Neuron (in vitro differentiated cells): ENCODE measurements at regions not wholly inside any gene's neighbourhood (a gene's known extent, or its start where the extent isn't known, plus 50 kb on each side); places are given as distances from the start of the nearest gene placed in this dataset.

Experiments used
- H2AFZ ChIP-seq: one replicate; pipeline ENCODE4 v1.6.1; 2013; ENCODE audit warnings: low read depth, mild to moderate bottlenecking, inconsistent platforms, low read length, moderate library complexity
- H3K27me3 ChIP-seq: one replicate; pipeline ENCODE4 v1.6.1; 2013; ENCODE audit warnings: low read length; ENCODE audit not compliant: insufficient read depth
- H3K36me3 ChIP-seq: one replicate; pipeline ENCODE4 v1.6.1; 2013; ENCODE audit warnings: low read length; ENCODE audit not compliant: insufficient read depth
- H3K4me1 ChIP-seq: one replicate; pipeline ENCODE4 v1.6.1; 2013; ENCODE audit warnings: low read length; ENCODE audit not compliant: insufficient read depth
- H3K4me3 ChIP-seq: 2 replicates; pipeline ENCODE4 v1.5.1; 2013; ENCODE audit warnings: mild to moderate bottlenecking, low read length, moderate library complexity
- H3K9me3 ChIP-seq: one replicate; pipeline ENCODE4 v1.6.1; 2013; ENCODE audit warnings: low read length

DNA sequence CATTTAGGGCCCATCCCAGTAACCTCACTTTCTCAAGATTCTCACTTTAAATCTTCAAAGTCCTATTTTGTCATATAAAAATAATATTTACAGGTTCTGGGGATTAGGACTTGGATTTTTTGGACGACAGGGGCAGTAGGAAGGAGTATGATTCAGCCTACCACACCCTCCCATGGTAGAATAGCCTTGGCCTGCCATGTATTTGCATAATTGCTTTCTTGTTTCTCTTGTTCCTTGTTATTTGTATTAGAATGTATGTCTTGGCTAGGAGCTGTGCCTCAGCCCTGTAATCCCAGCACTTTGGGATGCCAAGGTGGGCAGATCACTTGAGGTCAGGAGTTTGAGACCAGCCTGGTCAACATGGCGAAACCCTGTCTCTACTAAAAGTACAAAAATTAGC, 92.5 kb downstream of the ELAPOR2 start:
- Histone ChIP-seq H3K4me3 (no peak overlapping the region), H3K4me1 (peaks cover 13% of the 10 kb centered on the region)

DNA sequence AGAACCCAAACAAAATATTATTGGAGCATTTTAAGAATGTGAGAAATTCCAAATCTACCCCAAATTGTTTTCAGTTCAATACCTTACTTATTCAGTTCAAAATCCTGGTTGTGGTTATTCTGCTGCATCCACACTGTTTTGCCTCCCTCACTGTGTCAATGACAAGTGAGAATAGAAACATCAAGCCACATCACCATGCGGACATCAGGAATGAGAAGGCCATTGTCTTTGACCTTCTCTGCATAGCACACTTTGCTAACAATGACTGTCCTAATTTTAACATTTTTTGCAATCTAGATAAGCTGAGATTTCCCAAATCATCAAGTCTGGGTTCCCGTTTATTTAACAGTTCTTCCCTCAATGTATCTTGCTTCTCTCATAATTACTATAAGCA, 93.7 kb downstream of the ELAPOR2 start:
- Histone ChIP-seq H3K4me1 (peaks cover 13% of the 10 kb centered on the region), H3K36me3 (no peaks in the 10 kb centered on the region), H3K9me3 (no peaks in the 10 kb centered on the region)

More for the DNA sequence above, 92.5 kb downstream of the ELAPOR2 start:
- Histone ChIP-seq H3K27me3 (no peaks in the 10 kb centered on the region), H3K9me3 (no peaks in the 10 kb centered on the region), H3K36me3 (no peaks in the 10 kb centered on the region), H2AFZ (no peak overlapping the region)

DNA sequence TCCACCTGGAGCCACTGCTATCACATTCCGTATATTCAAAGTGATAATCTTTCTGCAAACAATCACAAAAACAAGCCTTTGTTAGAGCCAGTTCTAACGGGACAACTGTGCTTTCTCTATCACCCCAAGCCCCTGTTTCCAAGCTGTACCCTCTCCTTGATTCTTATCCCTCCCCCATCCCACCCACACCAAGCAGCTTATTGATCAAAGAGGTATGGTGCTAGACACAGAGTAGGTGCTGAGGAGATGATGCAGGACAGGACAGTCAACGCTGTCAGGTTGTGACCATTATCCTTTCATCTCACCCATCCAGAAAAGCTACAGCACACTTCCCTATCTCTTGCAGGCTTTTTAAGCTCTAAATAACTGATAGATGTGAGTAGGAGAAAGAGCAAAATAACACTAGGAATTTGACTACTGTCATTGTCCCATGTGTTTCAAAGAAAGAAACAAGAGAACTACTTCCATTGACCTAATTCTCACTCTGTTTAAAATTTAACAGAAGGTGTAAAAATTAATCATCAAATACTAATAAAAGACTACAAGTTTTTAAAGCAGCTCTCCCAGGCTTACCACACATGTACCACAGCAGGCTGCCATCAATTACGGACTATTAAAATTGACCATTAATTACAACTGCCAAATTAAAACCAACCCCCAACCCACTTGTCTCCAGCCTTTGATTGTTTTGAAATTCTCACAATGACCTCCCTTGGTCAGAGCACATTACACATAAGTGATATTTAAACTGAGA, 94.3 kb downstream of the ELAPOR2 start:
- H3K36me3 ChIP-seq, result no peaks in the 10 kb centered on the region
- H3K4me3 ChIP-seq, result no peak overlapping the region
- no peak overlapping the region for H2AFZ ChIP-seq
- no peaks in the 10 kb centered on the region for H3K27me3 ChIP-seq
- no peaks in the 10 kb centered on the region for H3K9me3 ChIP-seq
- H3K4me1 ChIP-seq, result peaks cover 13% of the 10 kb centered on the region

More for the DNA sequence above, 93.7 kb downstream of the ELAPOR2 start:
- H3K4me3 ChIP-seq, result no peak overlapping the region
- H2AFZ ChIP-seq, result no peak overlapping the region
- no peaks in the 10 kb centered on the region for H3K27me3 ChIP-seq

DNA sequence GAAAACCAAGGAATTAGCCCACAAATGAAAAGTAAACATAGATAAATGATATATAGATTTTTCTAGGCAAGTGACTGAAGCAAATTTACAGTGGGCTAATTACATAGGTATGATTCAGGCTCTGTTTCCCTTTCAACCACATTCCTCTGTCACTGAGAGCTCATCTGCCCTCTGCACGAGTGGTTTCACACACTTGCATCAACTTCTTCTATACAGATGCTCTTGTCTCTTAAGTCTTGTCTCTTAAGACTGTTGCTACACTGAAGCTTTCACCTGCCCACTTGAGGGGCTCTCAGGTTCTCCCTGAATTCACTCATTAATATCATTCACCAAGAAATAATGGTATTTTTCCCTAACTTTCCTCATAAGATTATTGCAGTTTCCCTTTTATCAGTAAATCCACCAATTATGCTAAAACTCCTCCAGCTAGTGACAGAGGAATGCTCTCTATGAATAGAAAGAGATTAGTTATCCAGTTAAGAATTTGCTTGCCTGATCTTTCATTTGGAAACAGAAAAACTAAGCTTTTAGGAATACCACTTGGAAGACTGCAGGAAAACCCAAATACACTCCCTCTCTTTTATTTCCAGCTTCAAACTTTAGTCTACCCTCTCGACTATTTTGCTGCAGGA, 95.7 kb downstream of the ELAPOR2 start:
- peaks cover 13% of the 10 kb centered on the region for H3K4me1 ChIP-seq
- no peaks in the 10 kb centered on the region for H3K9me3 ChIP-seq
- H3K4me3 ChIP-seq, result no peak overlapping the region
- no peak overlapping the region for H2AFZ ChIP-seq
- no peaks in the 10 kb centered on the region for H3K36me3 ChIP-seq
- H3K27me3 ChIP-seq, result no peaks in the 10 kb centered on the region

DNA sequence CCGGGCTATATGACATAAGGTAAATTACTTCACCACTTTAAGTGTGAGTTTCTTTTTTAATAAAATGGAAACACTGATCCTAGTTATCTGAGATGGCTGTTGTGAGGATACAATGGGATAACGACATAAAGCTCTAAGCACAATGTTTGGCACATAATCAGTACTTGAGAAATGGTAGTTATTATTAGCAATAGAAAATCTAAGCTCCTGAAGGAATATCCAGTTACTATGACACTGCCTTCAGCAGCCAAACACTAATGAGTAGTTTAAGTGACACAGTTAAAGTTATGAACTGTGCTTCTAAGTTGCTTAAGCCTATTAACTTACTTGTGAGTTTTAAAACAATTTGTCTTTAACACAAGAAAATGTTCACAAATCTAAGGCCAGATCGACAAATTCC, 96.8 kb downstream of the ELAPOR2 start:
- no peaks in the 10 kb centered on the region for H3K27me3 ChIP-seq

DNA sequence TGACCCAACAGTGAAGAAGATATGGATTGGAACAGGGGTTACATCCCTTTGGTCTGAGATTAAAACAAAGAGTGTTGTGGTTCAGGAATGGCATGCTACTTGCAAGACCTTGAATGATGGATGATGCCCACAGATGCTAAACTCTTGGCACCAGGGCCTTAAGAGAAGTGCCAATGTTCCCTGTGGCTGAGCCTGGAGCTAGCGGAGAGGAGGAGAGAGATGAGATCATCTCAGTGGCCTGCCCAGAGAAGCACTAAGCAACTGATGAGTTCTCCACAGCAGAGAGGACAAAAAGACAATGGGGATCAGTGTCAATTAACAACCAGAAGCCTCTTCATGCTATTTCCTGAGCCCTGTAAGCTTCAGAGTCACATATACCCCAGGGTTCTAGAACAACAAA, 97.8 kb downstream of the ELAPOR2 start:
- peaks cover 16% of the 10 kb centered on the region for H3K4me1 ChIP-seq
- H2AFZ ChIP-seq, result no peak overlapping the region
- H3K4me3 ChIP-seq, result no peak overlapping the region
- peaks cover 3% of the 10 kb centered on the region for H3K9me3 ChIP-seq
- no peaks in the 10 kb centered on the region for H3K36me3 ChIP-seq
- no peaks in the 10 kb centered on the region for H3K27me3 ChIP-seq

More for the DNA sequence above, 96.8 kb downstream of the ELAPOR2 start:
- H3K4me1 ChIP-seq, result peaks cover 13% of the 10 kb centered on the region
- H3K9me3 ChIP-seq, result peaks cover 3% of the 10 kb centered on the region
- no peaks in the 10 kb centered on the region for H3K36me3 ChIP-seq
- H2AFZ ChIP-seq, result no peak overlapping the region
- no peak overlapping the region for H3K4me3 ChIP-seq

DNA sequence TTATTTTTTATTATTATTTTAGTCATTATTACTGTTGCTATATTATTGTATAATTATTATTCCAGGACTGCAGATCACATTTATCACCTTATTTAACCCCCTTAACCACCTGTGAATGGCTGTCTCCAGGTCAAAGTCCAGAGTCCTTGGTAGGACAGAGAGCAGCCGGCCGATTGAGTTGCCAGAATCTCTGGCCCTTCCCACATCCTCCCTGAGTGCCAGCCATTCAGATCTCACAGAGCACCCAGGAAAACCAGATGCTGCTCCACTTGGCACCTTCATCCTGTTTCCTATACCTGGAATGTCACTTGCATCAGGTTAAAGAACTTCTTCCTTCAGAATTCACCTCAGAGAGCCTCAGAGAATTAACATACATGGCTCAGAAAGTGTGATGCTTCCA, 101.1 kb downstream of the ELAPOR2 start:
- Histone ChIP-seq H3K36me3 (no peaks in the 10 kb centered on the region), H3K9me3 (peaks cover 3% of the 10 kb centered on the region), H3K27me3 (no peaks in the 10 kb centered on the region), H3K4me3 (no peak overlapping the region), H2AFZ (no peak overlapping the region), H3K4me1 (peaks cover 10% of the 10 kb centered on the region)

DNA sequence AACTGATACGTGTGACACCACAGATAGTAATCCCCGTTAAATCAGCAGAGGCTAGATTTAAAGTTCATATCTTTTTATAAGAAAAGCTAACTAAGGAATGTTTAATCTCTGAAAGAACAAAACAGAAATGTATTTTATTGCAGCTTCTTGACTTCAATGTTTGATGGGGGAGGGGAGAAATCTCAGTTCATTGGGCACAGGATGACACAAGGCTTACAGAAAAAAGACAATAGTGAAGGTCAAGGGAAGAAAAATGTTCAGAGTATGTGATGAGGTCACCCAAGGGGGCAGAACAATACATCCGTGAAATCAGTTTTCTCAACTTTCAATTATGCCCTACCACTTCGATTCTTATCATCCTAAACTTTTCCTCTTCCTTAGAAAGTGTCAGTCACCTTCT, 102.9 kb downstream of the ELAPOR2 start:
- Histone ChIP-seq H3K36me3 (no peaks in the 10 kb centered on the region), H3K4me3 (no peak overlapping the region), H3K27me3 (no peaks in the 10 kb centered on the region), H2AFZ (no peak overlapping the region), H3K4me1 (peaks cover 10% of the 10 kb centered on the region), H3K9me3 (peaks cover 3% of the 10 kb centered on the region)

DNA sequence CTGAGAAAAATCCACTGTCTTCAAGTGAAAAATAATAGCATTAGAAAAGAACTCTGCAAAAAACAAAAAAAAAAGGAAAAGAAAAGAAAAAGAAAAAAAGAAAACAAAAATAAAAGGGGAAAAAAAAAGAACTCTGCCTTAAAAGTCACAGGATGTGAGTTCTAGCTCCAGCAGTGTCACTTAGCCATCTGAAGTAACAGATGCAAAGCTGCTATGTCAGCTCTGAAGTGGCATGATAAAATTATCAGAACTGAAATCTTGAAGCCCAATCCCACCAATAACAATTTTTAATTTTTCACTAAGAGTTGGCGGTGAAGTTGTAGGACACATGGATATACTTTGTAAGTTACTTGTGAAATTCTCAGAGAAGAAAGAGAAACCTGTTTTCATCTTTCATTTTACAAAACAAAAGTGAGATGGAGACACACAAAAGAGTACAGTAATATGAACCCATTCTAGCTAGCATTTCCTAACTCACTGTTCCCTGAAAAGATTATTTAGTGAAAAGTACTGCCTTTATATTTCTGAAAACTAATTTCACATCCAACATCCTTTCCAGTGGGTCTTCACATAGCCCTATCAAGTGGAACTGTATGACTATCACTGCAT, 103.5 kb downstream of the ELAPOR2 start:
- Histone ChIP-seq H3K27me3 (no peaks in the 10 kb centered on the region), H3K9me3 (peaks cover 3% of the 10 kb centered on the region), H2AFZ (no peak overlapping the region), H3K36me3 (no peaks in the 10 kb centered on the region), H3K4me1 (peaks cover 10% of the 10 kb centered on the region), H3K4me3 (no peak overlapping the region)

DNA sequence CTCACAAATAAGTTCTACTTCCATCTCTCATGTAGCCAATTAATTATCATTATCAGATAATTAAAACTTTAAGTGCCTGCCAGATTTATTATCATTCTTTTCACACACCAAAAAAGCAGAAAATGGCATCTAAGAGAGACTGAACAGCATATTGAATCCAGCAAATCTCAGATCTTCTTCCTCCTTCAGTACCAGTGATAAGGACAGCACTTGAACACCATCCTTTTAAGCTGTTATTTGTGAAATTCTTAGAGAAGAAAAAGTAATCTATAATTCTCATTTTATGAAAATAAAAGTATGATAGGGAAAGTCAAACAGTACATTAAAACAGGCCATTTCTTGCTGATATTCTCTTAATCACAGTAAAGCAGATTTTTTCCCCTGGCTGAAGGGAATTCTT, 104.5 kb downstream of the ELAPOR2 start:
- Histone ChIP-seq H3K4me3 (no peak overlapping the region), H3K9me3 (peaks cover 4% of the 10 kb centered on the region), H3K36me3 (no peaks in the 10 kb centered on the region), H2AFZ (no peak overlapping the region), H3K4me1 (peaks cover 10% of the 10 kb centered on the region), H3K27me3 (no peaks in the 10 kb centered on the region)

DNA sequence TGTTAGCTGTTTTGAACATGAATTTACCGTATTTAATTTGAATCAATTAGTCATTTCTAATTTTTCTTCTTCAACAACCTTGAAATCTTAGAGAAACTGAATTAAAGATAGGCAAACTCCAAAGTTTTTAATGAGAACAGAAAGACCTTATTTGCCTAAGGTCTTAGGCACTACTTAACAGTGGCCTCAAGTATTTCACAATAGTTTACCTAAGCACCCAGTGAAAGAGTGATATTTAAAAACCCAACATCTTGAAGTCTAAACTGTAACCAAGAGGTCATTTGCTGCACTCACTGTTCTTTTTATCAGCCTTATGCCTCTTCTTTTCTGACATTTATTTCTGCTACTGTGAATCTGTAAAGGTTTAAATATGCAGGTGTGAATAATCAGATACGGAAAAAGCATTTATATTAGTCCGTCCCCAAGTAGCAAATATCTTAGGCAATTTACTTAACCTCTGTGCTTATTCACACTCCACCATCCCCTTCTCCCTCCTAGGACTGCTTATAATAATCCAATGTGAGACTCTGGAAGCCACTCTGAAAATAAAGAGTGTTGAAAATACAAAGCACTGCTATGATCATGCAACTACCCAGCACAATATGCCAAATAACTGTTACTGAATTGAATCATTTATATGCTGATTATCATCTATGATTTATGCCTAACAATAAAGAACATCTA, 105.7 kb downstream of the ELAPOR2 start:
- H2AFZ ChIP-seq, result no peak overlapping the region
- H3K27me3 ChIP-seq, result no peaks in the 10 kb centered on the region
- H3K9me3 ChIP-seq, result peaks cover 4% of the 10 kb centered on the region
- H3K36me3 ChIP-seq, result no peaks in the 10 kb centered on the region
- H3K4me1 ChIP-seq, result peaks cover 10% of the 10 kb centered on the region
- H3K4me3 ChIP-seq, result no peak overlapping the region

DNA sequence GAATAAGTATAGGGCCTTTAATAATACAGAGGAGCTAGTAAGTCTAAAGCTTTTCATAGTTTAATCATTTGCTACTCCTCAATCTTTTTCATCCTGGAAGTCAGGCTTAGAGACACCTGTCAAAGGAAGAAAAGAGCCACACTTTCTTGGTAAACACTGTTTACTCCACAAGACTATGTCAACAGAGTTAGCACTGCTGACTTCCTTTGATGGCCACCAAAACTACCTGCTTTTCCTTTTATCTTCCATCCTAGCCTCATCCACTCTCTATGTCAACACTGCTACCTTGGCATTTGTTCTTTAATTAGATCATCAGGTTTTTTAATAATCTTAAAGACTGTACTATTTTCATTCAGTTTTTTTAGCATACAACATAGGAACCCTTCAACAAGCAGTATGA, 106.2 kb downstream of the ELAPOR2 start:
- Histone ChIP-seq H2AFZ (no peak overlapping the region), H3K36me3 (no peaks in the 10 kb centered on the region), H3K9me3 (peaks cover 1% of the 10 kb centered on the region), H3K4me1 (peaks cover 10% of the 10 kb centered on the region), H3K27me3 (no peaks in the 10 kb centered on the region), H3K4me3 (no peak overlapping the region)

DNA sequence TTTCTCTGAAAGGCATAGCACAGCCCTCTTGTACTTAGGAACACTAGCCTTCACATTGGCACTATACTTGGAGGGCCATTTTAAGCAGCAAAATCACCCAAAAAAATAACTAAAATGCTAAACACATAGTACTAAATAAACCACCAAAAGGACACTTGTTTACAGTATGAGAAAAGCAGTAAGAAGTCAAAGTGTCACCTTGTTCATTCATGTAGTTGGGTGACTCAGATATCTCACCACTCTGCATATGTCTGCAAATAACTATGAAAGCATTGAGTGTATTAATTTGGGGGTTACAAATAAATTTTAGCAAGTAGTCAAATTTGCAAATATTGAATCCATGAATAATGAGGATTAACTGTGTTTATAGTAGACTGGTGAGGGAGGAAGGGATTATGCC, 107.6 kb downstream of the ELAPOR2 start:
- Histone ChIP-seq H3K27me3 (no peaks in the 10 kb centered on the region), H3K4me3 (no peak overlapping the region), H2AFZ (no peak overlapping the region), H3K4me1 (peaks cover 8% of the 10 kb centered on the region), H3K36me3 (no peaks in the 10 kb centered on the region), H3K9me3 (peaks cover 1% of the 10 kb centered on the region)
